Upper lobe of left lung (tissue), 4 donors: ENCODE measurements at regions not wholly inside any gene's neighbourhood (a gene's known extent, or its start where the extent isn't known, plus 50 kb on each side); places are given as distances from the start of the nearest gene placed in this dataset.

Experiments
- POLR2A ChIP-seq, 4 donors: fragments of 450-650 bp; IDR thresholded peaks; one replicate each; pipeline ENCODE4 v1.5.1; 2016 to 2017; ENCODE audit warnings: antibody characterized with exemption in 4 of 4, mild to moderate bottlenecking in 2 of 4
- POLR2AphosphoS5 ChIP-seq, 2 donors: sonication (generic); formaldehyde crosslinking; IDR thresholded peaks; one replicate each; pipeline ENCODE4 v1.5.1; 2017; ENCODE audit warnings: antibody characterized with exemption in 2 of 2
- TF ChIP-seq, protein P1 (sequence below), 6 experiments: fragments of 450-650 bp in 4 of 6; fragments of 200-600 bp in 2 of 6; sonication (generic) in 2 of 6; IDR thresholded peaks; one replicate each; pipeline ENCODE4 v1.5.1; 2016 to 2019; ENCODE audit warnings: antibody characterized with exemption in 6 of 6

DNA sequence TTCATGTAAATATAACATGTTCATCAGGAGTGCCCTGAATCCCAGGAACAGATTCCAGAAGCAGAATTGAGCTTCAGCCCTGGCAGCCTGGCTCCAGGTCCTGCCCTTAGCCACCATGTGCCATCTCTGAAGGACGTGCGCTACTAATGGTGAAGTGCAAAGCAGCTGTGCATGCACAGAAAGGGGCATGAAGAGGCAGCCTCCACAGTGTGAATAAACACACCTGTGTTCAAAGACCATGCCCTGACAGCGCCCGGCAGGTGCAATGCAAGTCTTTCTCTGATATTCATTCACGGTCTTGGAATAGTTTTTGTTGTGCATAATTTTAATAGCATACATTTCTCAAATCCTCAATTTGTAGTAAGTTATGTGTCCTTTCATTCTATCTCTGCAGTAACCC lies 250.4 kb upstream of the TCERG1L start:
- TF ChIP-seq POLR2AphosphoS5 (IDR thresholded peaks at IDR 0.05) (no peak), POLR2A (IDR thresholded peaks at IDR 0.05) (no peak)
- TF ChIP-seq, protein P1, sequence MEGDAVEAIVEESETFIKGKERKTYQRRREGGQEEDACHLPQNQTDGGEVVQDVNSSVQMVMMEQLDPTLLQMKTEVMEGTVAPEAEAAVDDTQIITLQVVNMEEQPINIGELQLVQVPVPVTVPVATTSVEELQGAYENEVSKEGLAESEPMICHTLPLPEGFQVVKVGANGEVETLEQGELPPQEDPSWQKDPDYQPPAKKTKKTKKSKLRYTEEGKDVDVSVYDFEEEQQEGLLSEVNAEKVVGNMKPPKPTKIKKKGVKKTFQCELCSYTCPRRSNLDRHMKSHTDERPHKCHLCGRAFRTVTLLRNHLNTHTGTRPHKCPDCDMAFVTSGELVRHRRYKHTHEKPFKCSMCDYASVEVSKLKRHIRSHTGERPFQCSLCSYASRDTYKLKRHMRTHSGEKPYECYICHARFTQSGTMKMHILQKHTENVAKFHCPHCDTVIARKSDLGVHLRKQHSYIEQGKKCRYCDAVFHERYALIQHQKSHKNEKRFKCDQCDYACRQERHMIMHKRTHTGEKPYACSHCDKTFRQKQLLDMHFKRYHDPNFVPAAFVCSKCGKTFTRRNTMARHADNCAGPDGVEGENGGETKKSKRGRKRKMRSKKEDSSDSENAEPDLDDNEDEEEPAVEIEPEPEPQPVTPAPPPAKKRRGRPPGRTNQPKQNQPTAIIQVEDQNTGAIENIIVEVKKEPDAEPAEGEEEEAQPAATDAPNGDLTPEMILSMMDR (IDR thresholded peaks at IDR 0.05), result no peak
